Neural progenitor cell (in vitro differentiated cells): ENCODE measurements at regions not wholly inside any gene's neighbourhood (a gene's known extent, or its start where the extent isn't known, plus 50 kb on each side); places are given as distances from the start of the nearest gene placed in this dataset.

Experiments
- EZH2 ChIP-seq: fragments of 200-600 bp; sonication (generic); IDR thresholded peaks from 2 replicates; pipeline ENCODE4 v1.6.1; 2017; ENCODE audit warnings: antibody characterized with exemption, mild to moderate bottlenecking, moderate library complexity
- EZH2phosphoT487 ChIP-seq: fragments of 200-600 bp; sonication (generic); IDR thresholded peaks from 2 replicates; pipeline ENCODE4 v1.6.1; 2017; ENCODE audit warnings: antibody characterized with exemption
- TF ChIP-seq, protein P1 (sequence below): fragments of 200-600 bp; sonication (generic); IDR thresholded peaks from 2 replicates; pipeline ENCODE4 v1.5.1; 2017; ENCODE audit warnings: antibody characterized with exemption, mild to moderate bottlenecking

- TF ChIP-seq, protein P1, sequence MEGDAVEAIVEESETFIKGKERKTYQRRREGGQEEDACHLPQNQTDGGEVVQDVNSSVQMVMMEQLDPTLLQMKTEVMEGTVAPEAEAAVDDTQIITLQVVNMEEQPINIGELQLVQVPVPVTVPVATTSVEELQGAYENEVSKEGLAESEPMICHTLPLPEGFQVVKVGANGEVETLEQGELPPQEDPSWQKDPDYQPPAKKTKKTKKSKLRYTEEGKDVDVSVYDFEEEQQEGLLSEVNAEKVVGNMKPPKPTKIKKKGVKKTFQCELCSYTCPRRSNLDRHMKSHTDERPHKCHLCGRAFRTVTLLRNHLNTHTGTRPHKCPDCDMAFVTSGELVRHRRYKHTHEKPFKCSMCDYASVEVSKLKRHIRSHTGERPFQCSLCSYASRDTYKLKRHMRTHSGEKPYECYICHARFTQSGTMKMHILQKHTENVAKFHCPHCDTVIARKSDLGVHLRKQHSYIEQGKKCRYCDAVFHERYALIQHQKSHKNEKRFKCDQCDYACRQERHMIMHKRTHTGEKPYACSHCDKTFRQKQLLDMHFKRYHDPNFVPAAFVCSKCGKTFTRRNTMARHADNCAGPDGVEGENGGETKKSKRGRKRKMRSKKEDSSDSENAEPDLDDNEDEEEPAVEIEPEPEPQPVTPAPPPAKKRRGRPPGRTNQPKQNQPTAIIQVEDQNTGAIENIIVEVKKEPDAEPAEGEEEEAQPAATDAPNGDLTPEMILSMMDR: no peak
- TF ChIP-seq EZH2phosphoT487 (no peak), EZH2 (no peak)
Measured at GRCh38 chr18:61047794-61048193, 285.4 kb upstream of the CDH20 start.
